Cardiac fibroblast (primary cell): ENCODE measurements at regions not wholly inside any gene's neighbourhood (a gene's known extent, or its start where the extent isn't known, plus 50 kb on each side); places are given as distances from the start of the nearest gene placed in this dataset.

Experiments
- DNase-seq, 2 donors: peaks; one replicate each; pipeline versions ENCODE4 v3.0.0 to v3.0.0-alpha.2; 2010; ENCODE audit warnings: low read depth in 2 of 2
- H3K4me3 ChIP-seq, 2 donors: replicated peaks in 1 of 2; 1 replicate in 1 of 2; 2 replicates in 1 of 2; pipeline ENCODE4 v1.5.1; 2011; ENCODE audit warnings: low read depth in 2 of 2, low read length in 2 of 2, mild to moderate bottlenecking in 2 of 2, moderate library complexity in 1 of 2
- CTCF ChIP-seq: IDR thresholded peaks from one replicate; pipeline ENCODE4 v1.5.1; 2011; ENCODE audit warnings: low read depth, mild to moderate bottlenecking, low read length, inconsistent platforms

GRCh38 chr22:48872271-48873190, 955.1 kb downstream of the BRD1 start:
- TF ChIP-seq CTCF, result no peak
- H3K4me3 ChIP-seq, result no peak overlapping the region
- no peak for DNase-seq

- DNase-seq, result no peak
- TF ChIP-seq CTCF, result no peak
- H3K4me3 ChIP-seq, result no peak overlapping the region
Measured at GRCh38 chr22:48871176-48871840, 956.4 kb downstream of the BRD1 start.

- no peak for DNase-seq
- TF ChIP-seq CTCF, result no peak
Measured at GRCh38 chr22:48870436-48870835, 957.2 kb downstream of the BRD1 start.

GRCh38 chr22:48869788-48870187, 957.9 kb downstream of the BRD1 start:
- H3K4me3 ChIP-seq, result no peak overlapping the region
- TF ChIP-seq CTCF, result no peak
- no peak for DNase-seq

More at GRCh38 chr22:48870436-48870835, 957.2 kb downstream of the BRD1 start:
- no peak overlapping the region for H3K4me3 ChIP-seq

GRCh38 chr22:48869161-48869560, 958.5 kb downstream of the BRD1 start:
- H3K4me3 ChIP-seq, result no peak overlapping the region
- no peak for TF ChIP-seq CTCF
- DNase-seq, result no peak

- DNase-seq, result no peak
Measured at GRCh38 chr22:48868554-48868953, 959.1 kb downstream of the BRD1 start.

More at GRCh38 chr22:48868554-48868953, 959.1 kb downstream of the BRD1 start:
- H3K4me3 ChIP-seq, result no peak overlapping the region
- TF ChIP-seq CTCF, result no peak
